ENCODE measurements at regions not wholly inside any gene's neighbourhood (a gene's known extent, or its start where the extent isn't known, plus 50 kb on each side); places are given as distances from the start of the nearest gene placed in this dataset.

- no peak for ATAC-seq
- ChIA-PET POLR2A (no interaction called here), CTCF (no interaction called here), SMC1A (ENCODE audit: uncharacterized antibody, unreplicated experiment) (no interaction called here), RAD21 (ENCODE audit: unreplicated experiment) (interaction anchor here (1.1 kb wide), 1 partner anchor 53 kb away, joined by 3 read pairs; no protein-coding TSS in a partner anchor)
- Histone ChIP-seq H3K27ac (ENCODE audit: control insufficient read depth, insufficient read depth) (no peak overlapping the region), H3K9me3 (replicated peaks; ENCODE audit: control insufficient read depth, insufficient read depth, low read length) (no peaks in the 10 kb centered on the region; the same call in 2 of the 3 replicates), H3K9ac (ENCODE audit: control insufficient read depth, insufficient read depth, low read length) (no peak overlapping the region), H3K4me1 (ENCODE audit: control insufficient read depth, insufficient read depth, low read length) (no peaks in the 10 kb centered on the region), H4K20me1 (ENCODE audit: control insufficient read depth, insufficient read depth) (no peaks in the 10 kb centered on the region), H3K36me3 (ENCODE audit: control insufficient read depth in 2 of 2, insufficient read depth in 2 of 2, low read length in 1 of 2) (no peaks in the 10 kb centered on the region), H3K27me3 (replicated peaks in 1 of 2; ENCODE audit: control insufficient read depth in 2 of 2, insufficient read depth in 2 of 2, low read length in 1 of 2) (no peaks in the 10 kb centered on the region), H3K4me3 (no peak overlapping the region), H2AFZ (ENCODE audit: control insufficient read depth, low read depth, low read length) (no peak overlapping the region), H3K4me2 (ENCODE audit: control insufficient read depth, insufficient read depth) (no peak overlapping the region), H3K79me2 (ENCODE audit: control insufficient read depth, insufficient read depth, low read length) (no peaks in the 10 kb centered on the region)
- no peak for DNase-seq (ENCODE audit: low read depth, low spot score)
- TF ChIP-seq ZBED1 (IDR thresholded peaks at IDR 0.05; ENCODE audit: borderline replicate concordance), result no peak
- peak; percentile 79 for TF ChIP-seq ZBTB40 (IDR thresholded peaks at IDR 0.05; ENCODE audit: borderline replicate concordance)
- no peak for TF ChIP-seq JUND (IDR thresholded peaks at IDR 0.05; ENCODE audit: low read depth, low read length)
- intact Hi-C loops (cut with micrococcal nuclease; ENCODE audit: unreplicated experiment), result no loop called here
- in situ Hi-C loops (cut with MboI), result no loop called here
- no peak for FAIRE-seq
- WGBS (ENCODE audit: insufficient coverage, insufficient replicate concordance, low lambda C conversion rate, missing lambda C conversion rate), result 67% methylated on average over 1 of the region's 1 CpG
- no TSS peak for BruUV-seq (replicated peaks)
These were observed 228.0 kb downstream of the CALCRL start for GRCh38 chr2:187220071-187220470.

Measured in GM12878 (cell line).